ENCODE measurements at regions not wholly inside any gene's neighbourhood (a gene's known extent, or its start where the extent isn't known, plus 50 kb on each side); places are given as distances from the start of the nearest gene placed in this dataset.
"Not testable (repeated sequence)": the region's sequence is repeated elsewhere in the genome, so short reads cannot be mapped to it uniquely, and the experiment has no call there.

DNA sequence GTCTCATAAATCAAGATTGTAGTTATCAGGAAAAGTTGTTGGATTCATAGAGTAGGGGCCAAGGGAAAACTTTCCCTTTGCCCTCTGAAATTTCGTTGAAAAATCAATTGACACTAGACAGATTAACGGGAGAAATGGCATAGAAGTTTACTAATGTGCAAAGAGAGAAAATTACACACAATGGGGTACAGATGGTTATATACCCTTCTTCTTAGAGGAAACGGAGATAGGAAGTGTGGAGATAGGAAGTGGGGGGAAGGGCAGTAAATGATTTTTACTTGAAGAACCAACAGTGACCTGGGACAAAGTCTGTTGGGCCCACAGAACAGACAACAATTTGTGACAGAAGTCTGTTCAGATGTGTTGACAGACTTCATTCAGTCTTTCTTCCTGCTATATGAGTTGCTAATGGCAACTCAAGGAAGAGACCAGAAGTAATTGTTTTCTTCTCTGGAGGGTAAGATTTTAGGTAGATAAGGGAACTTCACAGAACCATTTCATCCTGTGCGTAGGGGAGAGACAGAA, 177.9 kb downstream of the C9orf152 start:
- Mint-ChIP-seq H3K36me3 (peaks cover 0 to 1% (median 0%) of the 10 kb centered on the region in 5 donors), H3K4me1 (peaks cover 15 to 31% (median 27%) of the 10 kb centered on the region in 7 donors), H3K4me3 (peak overlapping the region in 8 of 10 donors; percentile 1 to 54 (median 42)), H3K27ac (peak overlapping the region; percentile 5 to 70 (median 44)), H3K27me3 (peaks cover 0 to 4% (median 0%) of the 10 kb centered on the region in 5 donors), H3K9me3 (no peaks in the 10 kb centered on the region)
- Histone ChIP-seq H3K27ac (ENCODE audit: low read depth, low read length) (no peak overlapping the region), H3K27me3 (ENCODE audit: control insufficient read depth in 2 of 2, insufficient read depth in 2 of 2, low read length in 2 of 2) (no peaks in the 10 kb centered on the region), H3K36me3 (ENCODE audit: control insufficient read depth in 2 of 3, insufficient read depth in 3 of 3, low read length in 3 of 3) (no peaks in the 10 kb centered on the region), H3K4me1 (ENCODE audit: control insufficient read depth in 2 of 2, insufficient read depth in 2 of 2, low read length in 2 of 2) (peaks cover 0 to 19% of the 10 kb centered on the region in 2 donors), H3K9me3 (ENCODE audit: control insufficient read depth in 2 of 3, low read length in 3 of 3) (no peaks in the 10 kb centered on the region), H3K4me3 (ENCODE audit: low read length) (no peak overlapping the region)
- peak; percentile 83 for ATAC-seq
- ChIA-PET POLR2A (no interaction called here), CTCF (no interaction called here)
- peak in 6 of 9 donors; percentile 15 to 60 (median 34) for DNase-seq
- intact Hi-C loops (cut with micrococcal nuclease), result loop anchor here (1.0 to 2.0 kb wide), 2 partner anchors 18 to 55 kb away; no protein-coding TSS in a partner anchor

DNA sequence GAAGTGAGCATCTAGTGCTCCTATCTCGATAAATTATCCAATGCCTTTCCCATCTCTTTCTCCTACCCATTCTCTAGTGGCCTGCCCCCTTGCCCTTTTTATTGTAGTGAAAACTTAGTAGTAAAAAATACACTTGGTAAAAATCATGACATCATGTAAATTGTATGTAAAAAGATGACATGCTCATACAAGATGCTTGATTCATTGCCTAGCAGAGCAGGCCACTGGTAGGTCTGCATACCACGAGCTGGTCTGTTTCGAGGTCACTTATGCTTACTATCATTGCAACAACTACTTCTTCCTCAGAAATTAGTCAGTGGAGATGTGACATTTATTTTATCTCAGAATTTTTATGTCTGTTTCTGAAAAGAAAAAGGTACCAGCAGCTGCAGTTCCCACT, 177.3 kb downstream of the C9orf152 start:
- intact Hi-C loops (cut with micrococcal nuclease), result loop anchor here (1.0 to 2.0 kb wide), 2 partner anchors 18 to 56 kb away; no protein-coding TSS in a partner anchor
- H3K27ac Mint-ChIP-seq, result peak overlapping the region in 7 of 9 donors; percentile 5 to 70 (median 50)

DNA sequence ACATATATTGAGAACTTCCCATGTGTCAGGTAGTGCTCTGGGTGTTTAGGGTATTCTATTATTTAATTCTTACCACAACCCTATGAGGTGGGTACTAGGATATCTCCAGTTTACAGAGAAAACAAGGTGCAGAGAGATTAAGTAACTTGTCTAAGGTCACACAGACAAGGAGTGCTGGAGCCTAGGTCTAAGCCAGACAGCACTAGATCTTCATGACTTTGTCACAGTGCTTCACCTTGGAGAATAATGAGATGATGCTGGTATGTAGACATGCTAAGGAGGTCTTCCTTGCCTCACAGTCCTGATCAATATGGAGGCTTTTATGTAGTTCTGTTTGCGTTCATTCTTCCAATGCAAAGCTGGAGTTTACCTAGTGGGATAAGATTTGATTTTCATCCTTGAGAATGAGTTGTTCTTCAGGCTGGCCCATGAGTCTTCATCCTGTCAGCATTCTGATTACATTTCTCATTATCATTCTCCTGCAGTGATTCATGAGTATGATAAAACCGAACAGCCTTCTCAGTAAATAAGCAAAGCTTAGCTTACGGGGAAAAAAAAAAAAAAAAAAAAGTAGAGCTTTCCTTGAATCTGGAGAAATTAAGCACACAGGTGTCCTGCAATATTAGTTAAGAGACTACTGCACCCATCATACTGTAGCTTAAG, 176.3 kb downstream of the C9orf152 start:
- H3K4me3 Mint-ChIP-seq, result no peak overlapping the region
- ChIA-PET CTCF (interaction anchor here (0.9 kb wide), 1 partner anchor 134 kb away, joined by 3 read pairs; no protein-coding TSS in a partner anchor), POLR2A (interaction anchor here (0.6 to 1.2 kb wide), 3 partner anchors 8 to 115 kb away, joined by 3 read pairs; no protein-coding TSS in a partner anchor)
- peaks cover 0 to under 1% (median 0%) of the 10 kb centered on the region in 11 donors for H3K9me3 Mint-ChIP-seq
- intact Hi-C loops (cut with micrococcal nuclease), result loop anchor here in 1 of 2 donors (2.0 kb wide), 1 partner anchor 57 kb away; no protein-coding TSS in a partner anchor
- no peaks in the 10 kb centered on the region for H3K9me3 ChIP-seq (ENCODE audit: control insufficient read depth in 2 of 3, low read length in 3 of 3)
- no peak overlapping the region for H3K27ac ChIP-seq (ENCODE audit: low read depth, low read length)
- ATAC-seq (no peak), DNase-seq (no peak)
- no peaks in the 10 kb centered on the region for H3K36me3 ChIP-seq (ENCODE audit: control insufficient read depth in 2 of 3, insufficient read depth in 3 of 3, low read length in 3 of 3)
- peaks cover 0 to 4% (median 0%) of the 10 kb centered on the region in 5 donors for H3K27me3 Mint-ChIP-seq
- no peaks in the 10 kb centered on the region for H3K27me3 ChIP-seq (ENCODE audit: control insufficient read depth in 2 of 2, insufficient read depth in 2 of 2, low read length in 2 of 2)
- H3K4me1 ChIP-seq (ENCODE audit: control insufficient read depth in 2 of 2, insufficient read depth in 2 of 2, low read length in 2 of 2), result peaks cover 0 to 19% of the 10 kb centered on the region in 2 donors
- H3K4me3 ChIP-seq (ENCODE audit: low read length), result no peak overlapping the region
- peaks cover 0 to 1% (median 0%) of the 10 kb centered on the region in 5 donors for H3K36me3 Mint-ChIP-seq
- H3K4me1 Mint-ChIP-seq, result peaks cover 15 to 31% (median 27%) of the 10 kb centered on the region in 7 donors
- H3K27ac Mint-ChIP-seq, result peak overlapping the region in 2 of 9 donors; percentile 31 to 66

More for the DNA sequence above, 177.3 kb downstream of the C9orf152 start:
- Histone ChIP-seq H3K4me1 (ENCODE audit: control insufficient read depth in 2 of 2, insufficient read depth in 2 of 2, low read length in 2 of 2) (peaks cover 0 to 19% of the 10 kb centered on the region in 2 donors), H3K27me3 (ENCODE audit: control insufficient read depth in 2 of 2, insufficient read depth in 2 of 2, low read length in 2 of 2) (no peaks in the 10 kb centered on the region), H3K36me3 (ENCODE audit: control insufficient read depth in 2 of 3, insufficient read depth in 3 of 3, low read length in 3 of 3) (no peaks in the 10 kb centered on the region), H3K4me3 (ENCODE audit: low read length) (no peak overlapping the region), H3K9me3 (ENCODE audit: control insufficient read depth in 2 of 3, low read length in 3 of 3) (no peaks in the 10 kb centered on the region), H3K27ac (ENCODE audit: low read depth, low read length) (no peak overlapping the region)
- ChIA-PET POLR2A (interaction anchor here (1.2 kb wide), 1 partner anchor 9 kb away, joined by 3 read pairs; no protein-coding TSS in a partner anchor), CTCF (no interaction called here)
- DNase-seq (no peak), ATAC-seq (no peak)
- Mint-ChIP-seq H3K9me3 (no peaks in the 10 kb centered on the region), H3K27me3 (peaks cover 0 to 4% (median 0%) of the 10 kb centered on the region in 5 donors), H3K36me3 (peaks cover 0 to 1% (median 0%) of the 10 kb centered on the region in 5 donors), H3K4me1 (peaks cover 15 to 31% (median 27%) of the 10 kb centered on the region in 7 donors), H3K4me3 (peak overlapping the region in 6 of 10 donors; percentile 1 to 54 (median 32))

DNA sequence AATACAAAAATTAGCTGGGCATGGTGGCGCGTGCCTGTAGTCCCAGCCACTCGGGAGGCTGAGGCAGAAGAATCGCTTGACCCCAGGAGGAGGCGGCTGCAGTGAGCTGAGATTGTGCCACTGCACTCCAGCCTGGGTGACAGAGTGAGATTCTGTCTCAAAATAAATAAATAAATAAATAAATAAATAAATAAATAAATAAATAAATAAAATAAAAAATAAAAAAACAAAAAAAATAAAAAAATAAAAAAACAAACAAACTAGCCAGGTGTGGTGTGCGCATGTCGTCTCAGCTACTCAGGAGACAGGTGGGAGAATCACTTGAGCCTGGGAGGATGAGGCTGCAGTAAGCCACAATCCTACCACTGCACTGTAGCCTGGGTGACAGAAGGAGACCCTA, 175.4 kb downstream of the C9orf152 start:
- ATAC-seq; H3K9me3 ChIP-seq (ENCODE audit: control insufficient read depth in 2 of 3, low read length in 3 of 3); H3K4me3 ChIP-seq (ENCODE audit: low read length); H3K27ac Mint-ChIP-seq; POLR2A ChIA-PET; H3K27ac ChIP-seq (ENCODE audit: low read depth, low read length); H3K36me3 Mint-ChIP-seq; H3K36me3 ChIP-seq (ENCODE audit: control insufficient read depth in 2 of 3, insufficient read depth in 3 of 3, low read length in 3 of 3); H3K27me3 ChIP-seq (ENCODE audit: control insufficient read depth in 2 of 2, insufficient read depth in 2 of 2, low read length in 2 of 2); H3K4me3 Mint-ChIP-seq; H3K27me3 Mint-ChIP-seq; H3K9me3 Mint-ChIP-seq; DNase-seq; intact Hi-C loops (cut with micrococcal nuclease): not testable (repeated sequence)
- peaks cover 15 to 31% (median 27%) of the 10 kb centered on the region in 7 donors for H3K4me1 Mint-ChIP-seq
- CTCF ChIA-PET, result interaction anchor here (0.9 kb wide), 1 partner anchor 133 kb away, joined by 3 read pairs; no protein-coding TSS in a partner anchor
- H3K4me1 ChIP-seq (ENCODE audit: control insufficient read depth in 2 of 2, insufficient read depth in 2 of 2, low read length in 2 of 2), result peaks cover 0 to 19% of the 10 kb centered on the region in 2 donors

DNA sequence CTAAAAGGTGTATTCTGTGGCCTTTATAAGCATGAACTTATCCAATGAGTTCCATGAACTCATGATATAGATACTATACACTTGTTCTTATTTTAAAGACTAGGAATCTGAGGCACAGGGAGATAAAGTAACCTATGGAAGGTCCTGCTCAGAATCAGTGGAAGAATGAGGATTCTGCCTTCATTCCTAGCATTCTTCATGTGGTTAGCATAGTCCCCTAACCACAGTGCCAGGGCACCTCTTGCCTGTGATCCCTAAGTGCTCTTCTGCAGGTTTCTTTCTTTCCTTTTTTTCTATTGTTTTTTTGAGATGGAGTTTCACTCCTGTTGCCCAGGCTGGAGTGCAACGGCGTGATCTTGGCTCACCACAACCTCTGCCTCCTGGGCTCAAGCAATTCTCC, 174.1 kb downstream of the C9orf152 start:
- H3K36me3 ChIP-seq (ENCODE audit: control insufficient read depth in 2 of 3, insufficient read depth in 3 of 3, low read length in 3 of 3), result no peaks in the 10 kb centered on the region
- intact Hi-C loops (cut with micrococcal nuclease), result no loop called here
- peaks cover 0 to 19% of the 10 kb centered on the region in 2 donors for H3K4me1 ChIP-seq (ENCODE audit: control insufficient read depth in 2 of 2, insufficient read depth in 2 of 2, low read length in 2 of 2)
- no peak overlapping the region for H3K27ac ChIP-seq (ENCODE audit: low read depth, low read length)
- H3K4me3 Mint-ChIP-seq, result no peak overlapping the region
- no peak for ATAC-seq
- CTCF ChIA-PET, result no interaction called here
- H3K4me3 ChIP-seq (ENCODE audit: low read length), result no peak overlapping the region
- no peaks in the 10 kb centered on the region for H3K27me3 ChIP-seq (ENCODE audit: control insufficient read depth in 2 of 2, insufficient read depth in 2 of 2, low read length in 2 of 2)
- H3K4me1 Mint-ChIP-seq, result peaks cover 15 to 29% (median 27%) of the 10 kb centered on the region in 7 donors
- no peak for DNase-seq
- H3K27ac Mint-ChIP-seq, result no peak overlapping the region
- peaks cover 0 to 2% (median 0%) of the 10 kb centered on the region in 11 donors for H3K9me3 Mint-ChIP-seq
- POLR2A ChIA-PET, result interaction anchor here (0.9 kb wide), 1 partner anchor 77 kb away, joined by 10 read pairs; no protein-coding TSS in a partner anchor
- peaks cover 0 to 3% (median 0%) of the 10 kb centered on the region in 5 donors for H3K27me3 Mint-ChIP-seq
- H3K9me3 ChIP-seq (ENCODE audit: control insufficient read depth in 2 of 3, low read length in 3 of 3), result no peaks in the 10 kb centered on the region
- H3K36me3 Mint-ChIP-seq, result peaks cover 0 to 1% (median 0%) of the 10 kb centered on the region in 5 donors

DNA sequence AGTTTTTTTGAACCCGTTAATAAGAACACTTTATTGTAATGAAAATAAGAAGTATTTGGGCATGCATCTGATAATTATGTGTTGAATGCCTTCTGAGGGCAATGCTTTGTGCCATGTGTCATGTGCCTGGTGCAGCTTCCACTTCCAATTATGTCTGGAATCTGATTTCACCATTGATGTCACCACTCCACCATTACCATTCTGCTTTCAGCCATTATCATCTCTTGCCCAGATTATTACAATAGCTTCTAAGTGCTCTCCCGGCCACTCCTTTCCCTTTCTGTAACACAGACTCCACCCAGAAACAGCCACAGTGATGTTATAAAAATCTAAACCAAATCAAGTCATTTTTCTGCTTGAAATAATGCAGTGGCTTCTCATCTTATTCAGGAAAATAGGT, 171.7 kb downstream of the C9orf152 start:
- DNase-seq (no peak), ATAC-seq (no peak)
- no peak overlapping the region for H3K4me3 ChIP-seq (ENCODE audit: low read length)
- no peaks in the 10 kb centered on the region for H3K36me3 ChIP-seq (ENCODE audit: control insufficient read depth in 2 of 3, insufficient read depth in 3 of 3, low read length in 3 of 3)
- no peaks in the 10 kb centered on the region for H3K36me3 Mint-ChIP-seq
- ChIA-PET CTCF (no interaction called here), POLR2A (no interaction called here)
- H3K9me3 Mint-ChIP-seq, result peaks cover 0 to 2% (median 0%) of the 10 kb centered on the region in 11 donors
- H3K27ac Mint-ChIP-seq, result no peak overlapping the region
- H3K4me1 Mint-ChIP-seq, result peaks cover 0 to 9% (median 5%) of the 10 kb centered on the region in 7 donors
- no peak overlapping the region for H3K4me3 Mint-ChIP-seq
- intact Hi-C loops (cut with micrococcal nuclease), result no loop called here
- H3K27ac ChIP-seq (ENCODE audit: low read depth, low read length), result no peak overlapping the region
- peaks cover 0 to 10% (median 0%) of the 10 kb centered on the region in 5 donors for H3K27me3 Mint-ChIP-seq
- no peaks in the 10 kb centered on the region for H3K9me3 ChIP-seq (ENCODE audit: control insufficient read depth in 2 of 3, low read length in 3 of 3)
- H3K4me1 ChIP-seq (ENCODE audit: control insufficient read depth in 2 of 2, insufficient read depth in 2 of 2, low read length in 2 of 2), result no peaks in the 10 kb centered on the region
- no peaks in the 10 kb centered on the region for H3K27me3 ChIP-seq (ENCODE audit: control insufficient read depth in 2 of 2, insufficient read depth in 2 of 2, low read length in 2 of 2)

Measured in naive thymus-derived CD4-positive, alpha-beta T cell (primary cell).